ENCODE measurements at regions not wholly inside any gene's neighbourhood (a gene's known extent, or its start where the extent isn't known, plus 50 kb on each side); places are given as distances from the start of the nearest gene placed in this dataset.

DNA sequence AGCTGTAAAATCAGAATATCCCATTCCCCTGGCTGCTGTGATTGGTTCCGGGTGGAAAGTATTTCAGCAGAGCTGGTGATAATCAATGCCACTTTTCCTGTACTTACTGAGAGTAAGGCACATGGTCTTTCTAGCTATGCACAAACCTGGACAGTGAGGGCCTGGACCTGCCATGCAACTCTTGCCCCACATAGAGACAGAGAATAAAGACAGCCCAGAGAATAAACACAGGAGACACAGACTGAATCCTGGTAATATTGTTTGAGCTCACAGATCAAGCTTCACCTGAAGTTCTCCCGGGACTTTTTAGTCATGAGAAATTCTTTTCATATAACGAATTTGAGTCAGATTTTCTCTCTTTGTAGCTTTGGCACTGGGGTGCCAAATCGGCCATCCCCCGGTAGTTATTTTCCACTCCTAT is 81.9 kb downstream of the ACAA2 start:
- TF ChIP-seq USF1 (IDR thresholded peaks at IDR 0.05; ENCODE audit: borderline replicate concordance, extremely low read length, insufficient read depth, low read depth, low read length) (no peak), MYC (IDR thresholded peaks at IDR 0.05; ENCODE audit: insufficient read depth, insufficient read length, insufficient replicate concordance, low read length, severe bottlenecking) (no peak), ZZZ3 (IDR thresholded peaks at IDR 0.05; ENCODE audit: control insufficient read depth, insufficient read length, low read depth) (no peak), BMI1 (IDR thresholded peaks at IDR 0.05; ENCODE audit: borderline replicate concordance) (no peak), NR2C2 (IDR thresholded peaks at IDR 0.05; ENCODE audit: borderline replicate concordance, control insufficient read depth, insufficient read length, low read depth) (no peak), SIN3A (IDR thresholded peaks at IDR 0.05; ENCODE audit: low read depth, low read length) (no peak), RFX5 (IDR thresholded peaks at IDR 0.05; ENCODE audit: low read depth, low read length) (no peak)
- TF ChIP-seq, protein P1, sequence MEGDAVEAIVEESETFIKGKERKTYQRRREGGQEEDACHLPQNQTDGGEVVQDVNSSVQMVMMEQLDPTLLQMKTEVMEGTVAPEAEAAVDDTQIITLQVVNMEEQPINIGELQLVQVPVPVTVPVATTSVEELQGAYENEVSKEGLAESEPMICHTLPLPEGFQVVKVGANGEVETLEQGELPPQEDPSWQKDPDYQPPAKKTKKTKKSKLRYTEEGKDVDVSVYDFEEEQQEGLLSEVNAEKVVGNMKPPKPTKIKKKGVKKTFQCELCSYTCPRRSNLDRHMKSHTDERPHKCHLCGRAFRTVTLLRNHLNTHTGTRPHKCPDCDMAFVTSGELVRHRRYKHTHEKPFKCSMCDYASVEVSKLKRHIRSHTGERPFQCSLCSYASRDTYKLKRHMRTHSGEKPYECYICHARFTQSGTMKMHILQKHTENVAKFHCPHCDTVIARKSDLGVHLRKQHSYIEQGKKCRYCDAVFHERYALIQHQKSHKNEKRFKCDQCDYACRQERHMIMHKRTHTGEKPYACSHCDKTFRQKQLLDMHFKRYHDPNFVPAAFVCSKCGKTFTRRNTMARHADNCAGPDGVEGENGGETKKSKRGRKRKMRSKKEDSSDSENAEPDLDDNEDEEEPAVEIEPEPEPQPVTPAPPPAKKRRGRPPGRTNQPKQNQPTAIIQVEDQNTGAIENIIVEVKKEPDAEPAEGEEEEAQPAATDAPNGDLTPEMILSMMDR (IDR thresholded peaks at IDR 0.05 in 2 of 3, conservative IDR thresholded peaks at IDR 0.05 in 1 of 3; ENCODE audit: control insufficient read depth in 2 of 3, extremely low read depth in 1 of 3, insufficient read depth in 1 of 3, low read depth in 3 of 3, low read length in 3 of 3): no peak
- TF ChIP-seq, protein P2, sequence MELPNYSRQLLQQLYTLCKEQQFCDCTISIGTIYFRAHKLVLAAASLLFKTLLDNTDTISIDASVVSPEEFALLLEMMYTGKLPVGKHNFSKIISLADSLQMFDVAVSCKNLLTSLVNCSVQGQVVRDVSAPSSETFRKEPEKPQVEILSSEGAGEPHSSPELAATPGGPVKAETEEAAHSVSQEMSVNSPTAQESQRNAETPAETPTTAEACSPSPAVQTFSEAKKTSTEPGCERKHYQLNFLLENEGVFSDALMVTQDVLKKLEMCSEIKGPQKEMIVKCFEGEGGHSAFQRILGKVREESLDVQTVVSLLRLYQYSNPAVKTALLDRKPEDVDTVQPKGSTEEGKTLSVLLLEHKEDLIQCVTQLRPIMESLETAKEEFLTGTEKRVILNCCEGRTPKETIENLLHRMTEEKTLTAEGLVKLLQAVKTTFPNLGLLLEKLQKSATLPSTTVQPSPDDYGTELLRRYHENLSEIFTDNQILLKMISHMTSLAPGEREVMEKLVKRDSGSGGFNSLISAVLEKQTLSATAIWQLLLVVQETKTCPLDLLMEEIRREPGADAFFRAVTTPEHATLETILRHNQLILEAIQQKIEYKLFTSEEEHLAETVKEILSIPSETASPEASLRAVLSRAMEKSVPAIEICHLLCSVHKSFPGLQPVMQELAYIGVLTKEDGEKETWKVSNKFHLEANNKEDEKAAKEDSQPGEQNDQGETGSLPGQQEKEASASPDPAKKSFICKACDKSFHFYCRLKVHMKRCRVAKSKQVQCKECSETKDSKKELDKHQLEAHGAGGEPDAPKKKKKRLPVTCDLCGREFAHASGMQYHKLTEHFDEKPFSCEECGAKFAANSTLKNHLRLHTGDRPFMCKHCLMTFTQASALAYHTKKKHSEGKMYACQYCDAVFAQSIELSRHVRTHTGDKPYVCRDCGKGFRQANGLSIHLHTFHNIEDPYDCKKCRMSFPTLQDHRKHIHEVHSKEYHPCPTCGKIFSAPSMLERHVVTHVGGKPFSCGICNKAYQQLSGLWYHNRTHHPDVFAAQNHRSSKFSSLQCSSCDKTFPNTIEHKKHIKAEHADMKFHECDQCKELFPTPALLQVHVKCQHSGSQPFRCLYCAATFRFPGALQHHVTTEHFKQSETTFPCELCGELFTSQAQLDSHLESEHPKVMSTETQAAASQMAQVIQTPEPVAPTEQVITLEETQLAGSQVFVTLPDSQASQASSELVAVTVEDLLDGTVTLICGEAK (IDR thresholded peaks at IDR 0.05; ENCODE audit: borderline replicate concordance): no peak

All from GM12878 (cell line).